ENCODE measurements at regions not wholly inside any gene's neighbourhood (a gene's known extent, or its start where the extent isn't known, plus 50 kb on each side); places are given as distances from the start of the nearest gene placed in this dataset.

GRCh38 chr4:180101348-180102083 lies 2141.7 kb upstream of the TENM3 start:
- H3K9me3 Mint-ChIP-seq (ENCODE audit: low read depth) = peaks cover 15% of the 10 kb centered on the region
- no peak overlapping the region for H3K27ac Mint-ChIP-seq
- peaks cover 4% of the 10 kb centered on the region for H3K36me3 Mint-ChIP-seq (ENCODE audit: insufficient read depth)
- TF ChIP-seq CTCF (IDR thresholded peaks at IDR 0.05; ENCODE audit: unreplicated experiment) = no peak
- H3K4me1 Mint-ChIP-seq (ENCODE audit: low read depth) = peaks cover 2% of the 10 kb centered on the region
- H3K27me3 Mint-ChIP-seq = no peaks in the 10 kb centered on the region
- H3K4me3 Mint-ChIP-seq (ENCODE audit: low read depth) = no peak overlapping the region
- no peak for DNase-seq (ENCODE audit: low spot score, unreplicated experiment)

GRCh38 chr4:180103794-180104193 lies 2139.4 kb upstream of the TENM3 start:
- no peak for DNase-seq (ENCODE audit: low spot score, unreplicated experiment)
- no peaks in the 10 kb centered on the region for H3K27me3 Mint-ChIP-seq
- H3K9me3 Mint-ChIP-seq (ENCODE audit: low read depth) = peaks cover 3% of the 10 kb centered on the region
- H3K27ac Mint-ChIP-seq = no peak overlapping the region
- peaks cover 5% of the 10 kb centered on the region for H3K4me1 Mint-ChIP-seq (ENCODE audit: low read depth)
- H3K36me3 Mint-ChIP-seq (ENCODE audit: insufficient read depth) = no peaks in the 10 kb centered on the region
- no peak overlapping the region for H3K4me3 Mint-ChIP-seq (ENCODE audit: low read depth)
- TF ChIP-seq CTCF (IDR thresholded peaks at IDR 0.05; ENCODE audit: unreplicated experiment) = no peak

GRCh38 chr4:180105362-180105761 lies 2137.8 kb upstream of the TENM3 start:
- Mint-ChIP-seq H3K4me3 (ENCODE audit: low read depth) (no peak overlapping the region), H3K27ac (no peak overlapping the region), H3K27me3 (no peaks in the 10 kb centered on the region), H3K36me3 (ENCODE audit: insufficient read depth) (no peaks in the 10 kb centered on the region), H3K4me1 (ENCODE audit: low read depth) (peaks cover 6% of the 10 kb centered on the region), H3K9me3 (ENCODE audit: low read depth) (peaks cover 3% of the 10 kb centered on the region)
- no peak for DNase-seq (ENCODE audit: low spot score, unreplicated experiment)
- no peak for TF ChIP-seq CTCF (IDR thresholded peaks at IDR 0.05; ENCODE audit: unreplicated experiment)

GRCh38 chr4:180106122-180106521 lies 2137.1 kb upstream of the TENM3 start:
- no peak overlapping the region for H3K4me3 Mint-ChIP-seq (ENCODE audit: low read depth)
- TF ChIP-seq CTCF (IDR thresholded peaks at IDR 0.05; ENCODE audit: unreplicated experiment) = no peak
- no peaks in the 10 kb centered on the region for H3K27me3 Mint-ChIP-seq
- peaks cover 6% of the 10 kb centered on the region for H3K4me1 Mint-ChIP-seq (ENCODE audit: low read depth)
- H3K27ac Mint-ChIP-seq = no peak overlapping the region
- no peak for DNase-seq (ENCODE audit: low spot score, unreplicated experiment)
- no peaks in the 10 kb centered on the region for H3K36me3 Mint-ChIP-seq (ENCODE audit: insufficient read depth)
- H3K9me3 Mint-ChIP-seq (ENCODE audit: low read depth) = peaks cover 3% of the 10 kb centered on the region

GRCh38 chr4:180106997-180107396 lies 2136.2 kb upstream of the TENM3 start:
- Mint-ChIP-seq H3K4me1 (ENCODE audit: low read depth) (peaks cover 5% of the 10 kb centered on the region), H3K27ac (no peak overlapping the region), H3K27me3 (no peaks in the 10 kb centered on the region), H3K9me3 (ENCODE audit: low read depth) (peaks cover 2% of the 10 kb centered on the region), H3K36me3 (ENCODE audit: insufficient read depth) (no peaks in the 10 kb centered on the region), H3K4me3 (ENCODE audit: low read depth) (no peak overlapping the region)
- DNase-seq (ENCODE audit: low spot score, unreplicated experiment) = no peak
- TF ChIP-seq CTCF (IDR thresholded peaks at IDR 0.05; ENCODE audit: unreplicated experiment) = no peak
